Choroid plexus epithelial cell (primary cell): ENCODE measurements at regions not wholly inside any gene's neighbourhood (a gene's known extent, or its start where the extent isn't known, plus 50 kb on each side); places are given as distances from the start of the nearest gene placed in this dataset.

Source experiments
- DNase-seq: peaks from one replicate; pipeline ENCODE4 v3.0.0-alpha.2; 2010; ENCODE audit warnings: low read depth
- H3K4me3 ChIP-seq: 2 replicates; pipeline ENCODE4 v1.5.1; 2011; ENCODE audit warnings: low read depth, mild to moderate bottlenecking, control low read depth, low read length, moderate library complexity
- TF ChIP-seq, protein P1 (sequence below): conservative IDR thresholded peaks from 2 replicates; pipeline ENCODE4 v1.5.1; 2011; ENCODE audit warnings: low read depth, mild to moderate bottlenecking, control low read depth, inconsistent platforms, low read length, moderate library complexity

- TF ChIP-seq, protein P1, sequence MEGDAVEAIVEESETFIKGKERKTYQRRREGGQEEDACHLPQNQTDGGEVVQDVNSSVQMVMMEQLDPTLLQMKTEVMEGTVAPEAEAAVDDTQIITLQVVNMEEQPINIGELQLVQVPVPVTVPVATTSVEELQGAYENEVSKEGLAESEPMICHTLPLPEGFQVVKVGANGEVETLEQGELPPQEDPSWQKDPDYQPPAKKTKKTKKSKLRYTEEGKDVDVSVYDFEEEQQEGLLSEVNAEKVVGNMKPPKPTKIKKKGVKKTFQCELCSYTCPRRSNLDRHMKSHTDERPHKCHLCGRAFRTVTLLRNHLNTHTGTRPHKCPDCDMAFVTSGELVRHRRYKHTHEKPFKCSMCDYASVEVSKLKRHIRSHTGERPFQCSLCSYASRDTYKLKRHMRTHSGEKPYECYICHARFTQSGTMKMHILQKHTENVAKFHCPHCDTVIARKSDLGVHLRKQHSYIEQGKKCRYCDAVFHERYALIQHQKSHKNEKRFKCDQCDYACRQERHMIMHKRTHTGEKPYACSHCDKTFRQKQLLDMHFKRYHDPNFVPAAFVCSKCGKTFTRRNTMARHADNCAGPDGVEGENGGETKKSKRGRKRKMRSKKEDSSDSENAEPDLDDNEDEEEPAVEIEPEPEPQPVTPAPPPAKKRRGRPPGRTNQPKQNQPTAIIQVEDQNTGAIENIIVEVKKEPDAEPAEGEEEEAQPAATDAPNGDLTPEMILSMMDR = no peak
- DNase-seq = no peak
- H3K4me3 ChIP-seq = no peak overlapping the region
Observed at GRCh38 chr6:119739769-119740168, 390.2 kb upstream of the MAN1A1 start.

- no peak for DNase-seq
- TF ChIP-seq, protein P1 = no peak
- no peak overlapping the region for H3K4me3 ChIP-seq
Observed at GRCh38 chr6:119738425-119738824, 388.9 kb upstream of the MAN1A1 start.

GRCh38 chr6:119736296-119737021 is 386.9 kb upstream of the MAN1A1 start:
- no peak overlapping the region for H3K4me3 ChIP-seq
- no peak for DNase-seq
- TF ChIP-seq, protein P1 = no peak

- no peak for DNase-seq
- TF ChIP-seq, protein P1 = no peak
- H3K4me3 ChIP-seq = no peak overlapping the region
Observed at GRCh38 chr6:119735530-119735929, 386.0 kb upstream of the MAN1A1 start.

DNA sequence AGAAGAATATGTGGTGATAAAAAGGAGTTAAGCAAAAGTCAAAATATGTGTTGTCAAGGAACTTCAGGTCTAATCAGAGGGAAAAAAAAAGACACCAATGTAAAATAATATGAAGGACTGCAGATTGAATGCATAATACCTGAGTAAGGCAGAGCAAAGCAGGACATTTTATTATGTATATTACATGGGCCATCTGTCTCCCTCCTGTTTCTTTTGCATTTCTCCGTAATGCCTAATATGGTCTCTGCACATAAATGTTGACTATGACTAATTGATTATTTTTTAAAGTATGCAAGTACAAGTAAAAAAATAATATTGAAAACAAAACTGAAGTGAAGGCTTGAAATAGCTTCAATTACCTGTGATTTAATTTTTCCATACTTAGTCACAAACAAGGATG is 384.7 kb upstream of the MAN1A1 start:
- H3K4me3 ChIP-seq = no peak overlapping the region
- TF ChIP-seq, protein P1 = no peak
- DNase-seq = no peak

DNA sequence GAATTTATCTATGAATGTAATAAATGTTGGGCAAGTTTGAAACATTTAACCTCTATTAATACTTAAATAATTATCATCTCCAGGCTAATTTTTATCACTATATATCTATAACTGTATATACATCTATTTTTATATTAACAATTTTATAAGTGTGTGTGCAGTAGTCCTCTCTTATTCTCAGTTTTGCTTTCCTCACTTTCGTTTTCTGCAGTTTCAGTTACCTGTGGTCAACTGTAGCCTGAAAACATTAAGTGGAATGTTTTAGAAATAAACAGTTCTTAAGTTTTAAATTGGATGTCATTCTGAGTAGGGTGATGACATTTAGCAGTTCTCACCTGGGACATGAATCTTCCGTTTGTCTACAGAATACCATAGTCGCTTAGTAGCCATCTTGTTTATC is 379.4 kb upstream of the MAN1A1 start:
- no peak for DNase-seq
- TF ChIP-seq, protein P1 = no peak
- no peak overlapping the region for H3K4me3 ChIP-seq

DNA sequence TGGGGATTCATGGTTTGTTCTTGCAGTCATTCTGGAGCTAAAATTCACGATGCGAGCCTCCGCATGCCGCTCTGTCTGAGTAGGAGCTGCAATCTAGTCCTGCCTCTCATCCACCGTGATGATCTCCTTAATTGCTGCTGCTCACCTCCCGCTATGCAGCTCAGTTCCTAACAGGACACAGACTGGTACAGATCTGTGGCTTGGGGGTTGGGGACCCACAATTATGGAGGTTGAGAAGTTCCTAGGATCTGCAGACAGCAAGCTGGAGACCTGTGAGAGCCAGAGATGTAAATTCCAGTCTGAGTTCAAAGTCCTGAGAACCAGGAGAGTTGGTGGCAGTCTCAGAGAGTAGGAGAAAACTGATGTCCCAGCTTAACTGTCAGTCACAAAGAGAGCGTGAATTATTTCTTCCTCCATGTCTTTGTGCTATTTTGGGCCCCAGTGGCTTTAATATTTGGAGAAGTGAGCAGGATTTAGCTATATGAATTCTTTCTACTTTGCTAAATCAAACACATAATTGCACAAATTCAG is 378.7 kb upstream of the MAN1A1 start:
- DNase-seq = no peak
- H3K4me3 ChIP-seq = no peak overlapping the region
- TF ChIP-seq, protein P1 = no peak
